K562 (cell line): ENCODE measurements at regions not wholly inside any gene's neighbourhood (a gene's known extent, or its start where the extent isn't known, plus 50 kb on each side); places are given as distances from the start of the nearest gene placed in this dataset.

Source experiments
- ATAC-seq: fragments of 200-7000 bp; cut with Tn5 transposase; 3 replicates; pipeline ENCODE4 v1.9.1; 2020; ENCODE audit warnings: moderate library complexity
- BruUV-seq: library from RNA; stranded (reverse); fragments of 400-500 nt; replicated peaks from 2 replicates; lab custom pipeline; 2021; lab: Mats Ljungman, UMichigan
- CTCF ChIA-PET: fragments of 300-600 bp; formaldehyde crosslinking; extraction: SDS; loops from one replicate; lab custom pipeline; 2021; ENCODE audit warnings: low intra/inter-chr PET ratio; lab: Yijun Ruan, JAX
- POLR2A ChIA-PET: fragments of 300-600, 350-650 bp; sonication (Branson Sonifier 250); formaldehyde crosslinking; extraction: SDS; loops from one replicate; lab custom pipeline; 2021; ENCODE audit warnings: antibody characterized with exemption, inconsistent platforms; lab: Yijun Ruan, JAX
- DNase-seq, 4 experiments: peaks; one replicate each; pipeline versions ENCODE4 v3.0.0 to v3.0.0-alpha.2; 2011 to 2018; ENCODE audit warnings: low spot score in 3 of 4, mixed read lengths in 3 of 4; ENCODE audit errors: extremely low read depth in 1 of 4
- FAIRE-seq: peaks from 2 replicates; lab custom pipeline; 2011; peaks lifted over from hg19 to GRCh38; lab: Jason Lieb, UNC
- H2AFZ ChIP-seq: 2 replicates; pipeline ENCODE4 v1.6.0; 2011; ENCODE audit warnings: low read depth, low read length, control low read depth, inconsistent platforms
- H3K27ac ChIP-seq: fragments of 200-600 bp; 3 replicates; pipeline ENCODE4 v1.8.0; 2011; ENCODE audit warnings: low read depth, mild to moderate bottlenecking, control low read depth, inconsistent platforms, low read length, moderate library complexity, mixed read lengths; ENCODE audit errors: extremely low read depth
- H3K27me3 ChIP-seq, 2 experiments: fragments of 300-600 bp in 1 of 2; 2 replicates in 1 of 2; 3 replicates in 1 of 2; pipeline versions ENCODE4 v1.6.0 to v1.8.0; 2011; ENCODE audit warnings: inconsistent platforms in 2 of 2, low read length in 2 of 2, mild to moderate bottlenecking in 1 of 2, mixed read lengths in 1 of 2, moderate library complexity in 1 of 2; ENCODE audit not compliant: control insufficient read depth in 2 of 2, insufficient read depth in 2 of 2
- H3K36me3 ChIP-seq: fragments of 300-600 bp; 3 replicates; pipeline ENCODE4 v1.8.0; 2011; ENCODE audit warnings: mild to moderate bottlenecking, low read length, inconsistent platforms; ENCODE audit not compliant: control insufficient read depth, insufficient read depth
- H3K4me1 ChIP-seq, 2 experiments: fragments of 200-600 bp in 1 of 2; replicated peaks in 1 of 2; 2 replicates in 1 of 2; 3 replicates in 1 of 2; pipeline versions ENCODE4 v1.5.1 to v1.8.0; 2011; ENCODE audit warnings: inconsistent platforms in 2 of 2, low read length in 2 of 2, mild to moderate bottlenecking in 1 of 2, mixed read lengths in 1 of 2, moderate library complexity in 1 of 2; ENCODE audit not compliant: control insufficient read depth in 2 of 2, insufficient read depth in 2 of 2
- H3K4me2 ChIP-seq: 2 replicates; pipeline ENCODE4 v1.6.1; 2011; ENCODE audit warnings: low read length, control low read depth, inconsistent platforms, mixed read lengths; ENCODE audit not compliant: insufficient read depth
- H3K4me3 ChIP-seq: fragments of 200-600 bp; sonication (generic), shearing (Covaris generic); 2 replicates; pipeline ENCODE4 v1.5.1; 2016; ENCODE audit warnings: control low read depth, inconsistent platforms
- H3K79me2 ChIP-seq: fragments of 200-600 bp; 3 replicates; pipeline ENCODE4 v1.8.0; 2011; ENCODE audit warnings: low read length, inconsistent platforms; ENCODE audit not compliant: control insufficient read depth, insufficient read depth
- H3K9ac ChIP-seq, 2 experiments: 2 replicates each; pipeline versions ENCODE4 v1.6.0 to v1.6.1; 2011; ENCODE audit warnings: low read depth in 2 of 2, low read length in 2 of 2, control low read depth in 1 of 2, inconsistent platforms in 1 of 2, mild to moderate bottlenecking in 1 of 2, mixed read lengths in 1 of 2; ENCODE audit not compliant: insufficient read depth in 1 of 2
- H3K9me1 ChIP-seq: one replicate; pipeline ENCODE4 v1.6.0; 2011; ENCODE audit warnings: inconsistent platforms, mild to moderate bottlenecking, low read length, moderate library complexity; ENCODE audit not compliant: control insufficient read depth, insufficient read depth
- H3K9me3 ChIP-seq: replicated peaks from 2 replicates; pipeline ENCODE4 v1.5.1; 2011; ENCODE audit warnings: low read depth, low read length, inconsistent platforms; ENCODE audit not compliant: control insufficient read depth, insufficient read depth
- H4K20me1 ChIP-seq: replicated peaks from 2 replicates; pipeline ENCODE4 v1.6.1; 2011; ENCODE audit warnings: low read length, inconsistent platforms, mixed read lengths; ENCODE audit not compliant: control insufficient read depth, insufficient read depth
- BDP1 ChIP-seq: IDR thresholded peaks from 3 replicates; pipeline ENCODE4 v1.6.1; 2011; ENCODE audit not compliant: insufficient read length, insufficient read depth
- CREB5 ChIP-seq: fragments of 250-450 bp; sonication (Bioruptor Pico); IDR thresholded peaks from 2 replicates; pipeline ENCODE4 v1.5.0; 2020; ENCODE audit warnings: mild to moderate bottlenecking
- DPF2 ChIP-seq: fragments of 450-650 bp; IDR thresholded peaks from 2 replicates; pipeline ENCODE4 v1.6.1; 2016
- ESRRB ChIP-seq: fragments of 250-450 bp; sonication (Bioruptor Pico); IDR thresholded peaks from 2 replicates; pipeline ENCODE4 v1.5.0; 2020; ENCODE audit warnings: mild to moderate bottlenecking, moderate library complexity, borderline replicate concordance
- ETS1 ChIP-seq: conservative IDR thresholded peaks from 2 replicates; pipeline ENCODE4 v1.6.1; 2011; ENCODE audit warnings: low read depth, mild to moderate bottlenecking, low read length; ENCODE audit not compliant: control insufficient read depth
- HDAC6 ChIP-seq: IDR thresholded peaks from 2 replicates; pipeline ENCODE4 v1.6.1; 2012; ENCODE audit warnings: low read depth, mild to moderate bottlenecking, control low read depth, inconsistent platforms, low read length, moderate library complexity
- HNRNPH1 ChIP-seq: fragments of 200-400 bp; formaldehyde crosslinking; optimal IDR thresholded peaks from 2 replicates; pipeline ENCODE3; 2017; ENCODE audit warnings: low read depth, mild to moderate bottlenecking, low read length, moderate library complexity
- MAFF ChIP-seq: IDR thresholded peaks from 2 replicates; pipeline ENCODE4 v1.6.1; 2012; ENCODE audit warnings: low read length, improper control_type of control experiment
- MECOM ChIP-seq: fragments of 250-450 bp; sonication (Bioruptor Pico); IDR thresholded peaks from 2 replicates; pipeline ENCODE4 v1.8.0; 2022; ENCODE audit warnings: inconsistent platforms
- NCOA2 ChIP-seq, 2 experiments: fragments of 450-650 bp; IDR thresholded peaks; 2 replicates each; pipeline ENCODE4 v1.6.1; 2018; ENCODE audit warnings: mild to moderate bottlenecking in 2 of 2, moderate library complexity in 1 of 2; ENCODE audit not compliant: partially characterized antibody in 2 of 2
- RAD21 ChIP-seq, 2 experiments: fragments of 250-450 bp in 1 of 2; fragments of 450-650 bp in 1 of 2; sonication (Bioruptor Pico) in 1 of 2; formaldehyde crosslinking in 1 of 2; IDR thresholded peaks in 1 of 2; conservative IDR thresholded peaks in 1 of 2; 2 replicates each; pipeline versions ENCODE4 v1.4.0 to v1.8.0; 2020 to 2022; ENCODE audit warnings: mild to moderate bottlenecking in 2 of 2, moderate library complexity in 1 of 2
- TAF7 ChIP-seq: fragments of 450-650 bp; IDR thresholded peaks from 2 replicates; pipeline ENCODE4 v1.6.1; 2016; ENCODE audit warnings: missing genetic modification characterization, missing compliant biosample characterization
- ZNF408 ChIP-seq: fragments of 250-450 bp; sonication (Bioruptor Pico); IDR thresholded peaks from 2 replicates; pipeline ENCODE4 v1.4.0; 2020; ENCODE audit warnings: low read depth, mild to moderate bottlenecking, moderate library complexity
- ZNF589 ChIP-seq: fragments of 200-800 bp; sonication (Bioruptor generic); IDR thresholded peaks from 2 replicates; pipeline ENCODE4 v1.6.1; 2016; ENCODE audit warnings: low read depth, missing genetic modification characterization, missing compliant biosample characterization
- WGBS: fragments of 100-300 bp; shearing (Covaris generic); methylation state at CpG from one replicate; pipeline ENCODE4 v1.1.6; 2016; ENCODE audit warnings: low coverage, mixed read lengths; ENCODE audit not compliant: insufficient coverage; ENCODE audit errors: missing lambda C conversion rate; 5-methylcytosine and 5-hydroxymethylcytosine counted together
- in situ Hi-C: fragments of 300-500 bp; cut with MboI; formaldehyde crosslinking; loops from 4 replicates; pipeline ENCODE4 v1.15.0; 2018; ENCODE audit warnings: inconsistent platforms, mixed read lengths
- intact Hi-C: fragments of 100-400 bp; cut with micrococcal nuclease; formaldehyde crosslinking; loops from 2 replicates; pipeline ENCODE4 v1.14.2; 2022

- Histone ChIP-seq H3K4me3 (no peak overlapping the region), H3K27me3 (no peaks in the 10 kb centered on the region), H3K9me3 (no peaks in the 10 kb centered on the region), H3K9ac (no peak overlapping the region), H4K20me1 (no peaks in the 10 kb centered on the region), H3K27ac (no peak overlapping the region), H3K9me1 (no peaks in the 10 kb centered on the region), H3K4me2 (no peak overlapping the region), H3K4me1 (no peaks in the 10 kb centered on the region), H3K79me2 (no peaks in the 10 kb centered on the region), H2AFZ (no peak overlapping the region), H3K36me3 (no peaks in the 10 kb centered on the region)
- no TSS peak for BruUV-seq
- TF ChIP-seq RAD21 (CRISPR knock-in tag; conservative IDR thresholded peaks at IDR 0.05 in 1 of 2, IDR thresholded peaks at IDR 0.05 in 1 of 2) (no peak), ESRRB (no peak), MECOM (CRISPR knock-in tag) (no peak), CREB5 (CRISPR knock-in tag) (no peak), ZNF408 (CRISPR knock-in tag) (no peak), BDP1 (no peak), HDAC6 (no peak), HNRNPH1 (no peak), MAFF (no peak), NCOA2 (IDR thresholded peaks at IDR 0.05; ENCODE audit: partially characterized antibody in 2 of 2) (no peak), ETS1 (no peak), ZNF589 (CRISPR knock-in tag) (no peak), DPF2 (no peak), TAF7 (tag) (no peak)
- ATAC-seq = no peak
- DNase-seq = no peak
- no peak for FAIRE-seq
- ChIA-PET CTCF (no interaction called here), POLR2A (interaction anchor here (1.3 kb wide), 1 partner anchor 143 kb away, joined by 3 read pairs; no protein-coding TSS in a partner anchor)
- WGBS = 2% methylated on average over 15 of the region's 45 CpGs
- in situ Hi-C loops (no loop called here), intact Hi-C loops (no loop called here)
Observed at GRCh38 chr13:61339054-61339621, 76.5 kb downstream of the PCDH20 start.
